ENCODE measurements at regions not wholly inside any gene's neighbourhood (a gene's known extent, or its start where the extent isn't known, plus 50 kb on each side); places are given as distances from the start of the nearest gene placed in this dataset.

DNA sequence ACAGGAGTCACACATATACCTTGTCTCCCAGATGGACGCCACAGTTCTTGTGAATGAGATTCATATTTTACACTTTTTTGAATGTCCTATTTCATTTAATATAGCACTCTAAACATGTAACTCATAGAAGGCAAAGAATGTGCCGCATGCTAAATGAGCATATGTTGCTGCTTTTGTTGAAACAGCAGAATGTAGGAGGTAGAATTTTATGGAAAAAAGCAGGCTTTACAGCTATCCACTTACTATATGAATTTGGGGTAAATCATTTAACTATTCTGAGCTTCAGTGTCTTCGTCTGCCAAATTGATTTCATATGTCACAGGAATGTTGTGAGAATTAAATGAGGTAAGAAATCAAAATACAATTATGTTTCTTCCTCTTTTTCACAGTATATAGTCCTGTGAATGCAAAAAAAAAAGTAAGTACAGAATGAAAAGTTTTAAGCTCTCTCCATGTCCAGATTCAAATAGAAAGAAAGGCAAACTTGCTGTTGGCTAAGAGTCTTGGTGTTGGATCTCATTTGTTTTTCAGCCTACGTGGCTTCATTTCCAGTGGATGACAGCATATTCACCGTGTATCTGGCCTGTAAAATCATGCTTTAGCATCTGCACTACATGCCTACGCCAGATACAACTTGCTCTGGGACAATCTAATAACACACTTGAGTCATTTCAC, 154.7 kb upstream of the CNTNAP5 start:
- ATAC-seq (no peak), DNase-seq (ENCODE audit: low spot score) (no peak)
- no peaks in the 10 kb centered on the region for H3K4me1 Mint-ChIP-seq (ENCODE audit: low read depth in 2 of 2)
- peaks cover 1% of the 10 kb centered on the region for H3K36me3 Mint-ChIP-seq
- H3K9me3 Mint-ChIP-seq = peaks cover 10% of the 10 kb centered on the region
- no peak overlapping the region for H3K4me3 Mint-ChIP-seq
- no peak overlapping the region for H3K27ac Mint-ChIP-seq
- no peaks in the 10 kb centered on the region for H3K27me3 Mint-ChIP-seq

DNA sequence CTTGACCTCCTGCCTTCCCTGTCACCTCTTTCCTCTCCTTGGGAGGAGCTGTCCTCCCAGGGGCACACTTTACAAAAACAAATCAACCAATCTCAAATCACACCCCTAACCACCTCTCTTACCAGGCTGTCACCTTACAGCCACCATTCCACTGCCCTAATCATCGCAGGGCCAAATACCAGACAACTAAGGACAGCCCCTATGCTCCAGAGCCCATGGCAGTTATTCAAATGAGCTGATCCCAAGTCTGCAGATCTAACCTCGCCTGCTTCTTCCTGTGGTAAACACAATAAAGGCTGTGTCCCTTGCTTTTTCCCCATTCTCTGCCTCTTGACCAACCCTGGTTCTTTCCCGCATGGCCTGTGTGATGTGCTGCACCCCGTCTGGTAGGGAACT, 154.2 kb upstream of the CNTNAP5 start:
- H3K27ac Mint-ChIP-seq = no peak overlapping the region
- H3K4me1 Mint-ChIP-seq (ENCODE audit: low read depth in 2 of 2) = no peaks in the 10 kb centered on the region
- H3K36me3 Mint-ChIP-seq = peaks cover 4% of the 10 kb centered on the region
- no peak overlapping the region for H3K4me3 Mint-ChIP-seq
- H3K9me3 Mint-ChIP-seq = peaks cover 13% of the 10 kb centered on the region
- H3K27me3 Mint-ChIP-seq = no peaks in the 10 kb centered on the region
- ATAC-seq (no peak), DNase-seq (ENCODE audit: low spot score) (no peak)

DNA sequence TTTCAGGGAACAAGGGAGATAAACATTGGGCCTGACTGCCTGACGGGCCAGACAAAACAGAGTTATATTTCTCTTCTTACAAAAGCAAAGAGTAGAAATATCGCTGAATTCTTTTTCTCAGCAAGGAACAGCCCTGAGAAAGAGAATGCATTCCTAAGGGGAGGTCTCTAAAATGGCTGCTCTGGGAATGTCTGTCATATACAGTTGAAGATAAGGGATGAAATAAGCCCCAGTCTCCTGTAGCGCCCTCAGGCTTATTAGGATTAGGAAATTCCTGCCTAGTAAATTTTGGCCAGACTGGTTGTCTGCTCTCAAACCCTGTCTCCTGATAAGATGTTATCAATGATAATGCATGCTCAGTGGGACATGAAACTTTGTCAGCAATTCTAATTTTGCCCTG, 134.9 kb upstream of the CNTNAP5 start:
- Mint-ChIP-seq H3K36me3 (peaks cover 32% of the 10 kb centered on the region), H3K4me3 (no peak overlapping the region), H3K4me1 (ENCODE audit: low read depth in 2 of 2) (no peaks in the 10 kb centered on the region), H3K27me3 (no peaks in the 10 kb centered on the region), H3K27ac (no peak overlapping the region), H3K9me3 (peaks cover 40% of the 10 kb centered on the region)
- ATAC-seq = no peak
- no peak for DNase-seq (ENCODE audit: low spot score)

DNA sequence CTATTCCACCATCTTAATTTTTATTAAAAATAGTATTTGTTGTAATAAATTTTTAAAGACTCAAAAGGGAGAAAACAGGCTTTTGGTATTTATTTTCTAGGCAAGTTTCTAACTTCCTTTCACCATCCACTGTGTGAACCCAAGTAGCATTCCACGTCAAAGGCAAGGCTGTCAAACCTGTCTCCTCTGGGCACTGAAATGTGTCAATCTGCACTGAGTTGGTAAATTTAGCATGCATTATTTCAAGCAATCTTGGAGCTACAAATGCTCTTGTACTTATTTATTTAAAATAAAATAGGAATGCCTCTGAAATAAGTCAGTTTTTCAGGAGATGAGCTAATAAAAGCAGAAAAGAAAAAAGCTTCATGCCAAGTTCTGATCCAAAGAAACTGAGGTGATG, 130.9 kb upstream of the CNTNAP5 start:
- H3K36me3 Mint-ChIP-seq = peaks cover 32% of the 10 kb centered on the region
- no peaks in the 10 kb centered on the region for H3K27me3 Mint-ChIP-seq
- H3K4me1 Mint-ChIP-seq (ENCODE audit: low read depth in 2 of 2) = no peaks in the 10 kb centered on the region
- no peak overlapping the region for H3K27ac Mint-ChIP-seq
- H3K4me3 Mint-ChIP-seq = no peak overlapping the region
- peaks cover 38% of the 10 kb centered on the region for H3K9me3 Mint-ChIP-seq
- ATAC-seq = no peak
- DNase-seq (ENCODE audit: low spot score) = no peak

DNA sequence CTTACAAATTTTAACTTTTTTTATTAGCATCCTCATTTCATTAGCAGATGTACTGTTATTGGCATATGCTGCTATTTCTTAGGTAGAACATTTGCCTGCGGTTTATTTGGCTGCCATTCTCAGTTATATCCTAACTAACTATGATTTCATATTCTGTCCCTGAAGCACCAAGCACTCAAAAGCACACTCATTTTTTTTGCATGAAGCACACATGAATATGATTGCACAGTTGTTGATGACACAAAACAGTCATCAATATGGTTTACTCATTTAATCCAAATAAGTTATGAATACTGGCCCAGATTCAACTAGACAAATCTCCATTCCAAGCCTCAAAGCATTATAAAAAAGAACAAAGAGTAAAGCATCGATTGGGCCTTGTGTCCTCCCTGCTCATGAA, 129.4 kb upstream of the CNTNAP5 start:
- Mint-ChIP-seq H3K36me3 (peaks cover 26% of the 10 kb centered on the region), H3K4me1 (ENCODE audit: low read depth in 2 of 2) (no peaks in the 10 kb centered on the region), H3K27ac (no peak overlapping the region), H3K4me3 (no peak overlapping the region), H3K27me3 (no peaks in the 10 kb centered on the region), H3K9me3 (peaks cover 34% of the 10 kb centered on the region)
- DNase-seq (ENCODE audit: low spot score) (no peak), ATAC-seq (no peak)

DNA sequence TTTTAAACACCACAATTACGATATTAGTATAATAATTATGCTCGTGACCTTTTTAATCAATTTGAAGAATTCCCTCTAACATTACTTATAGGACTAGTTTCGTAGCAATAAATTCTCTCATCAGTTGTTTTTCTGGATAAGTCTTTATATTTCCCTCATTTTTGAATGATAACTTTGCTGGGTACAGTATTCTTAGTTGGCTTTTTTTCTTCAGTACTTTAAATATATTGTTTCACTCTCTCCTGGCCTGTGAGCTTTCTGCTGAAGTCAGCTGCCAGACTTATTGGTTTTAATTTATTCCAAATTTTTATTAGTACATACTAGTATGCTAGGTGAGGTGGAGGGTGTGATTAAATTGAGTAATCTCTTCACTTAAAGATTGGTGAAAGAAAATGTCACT, 123.8 kb upstream of the CNTNAP5 start:
- Mint-ChIP-seq H3K9me3 (peaks cover 23% of the 10 kb centered on the region), H3K27me3 (no peaks in the 10 kb centered on the region), H3K4me1 (ENCODE audit: low read depth in 2 of 2) (no peaks in the 10 kb centered on the region), H3K27ac (no peak overlapping the region), H3K4me3 (no peak overlapping the region), H3K36me3 (peaks cover 10% of the 10 kb centered on the region)
- ATAC-seq = no peak
- no peak for DNase-seq (ENCODE audit: low spot score)

DNA sequence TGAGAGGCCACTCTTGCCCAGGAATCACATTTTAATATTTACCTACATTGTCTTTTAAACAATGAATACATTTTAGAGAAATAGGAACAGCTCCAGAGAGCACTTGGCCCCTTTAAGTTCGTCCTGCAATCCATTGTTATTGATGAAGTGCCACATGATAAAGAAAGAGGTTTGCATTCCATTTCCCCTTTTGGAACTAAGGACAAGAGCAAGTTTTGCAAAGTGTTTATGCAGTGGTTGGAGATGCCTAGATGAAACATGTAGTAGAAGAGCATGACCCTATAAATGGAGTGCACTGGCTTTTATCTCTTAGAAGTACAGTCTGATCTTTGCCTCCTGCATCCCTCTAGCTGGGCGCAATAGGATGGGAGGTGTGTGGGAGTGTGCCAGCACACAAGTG, 118.7 kb upstream of the CNTNAP5 start:
- Mint-ChIP-seq H3K27ac (no peak overlapping the region), H3K27me3 (no peaks in the 10 kb centered on the region), H3K36me3 (no peaks in the 10 kb centered on the region), H3K4me3 (no peak overlapping the region), H3K4me1 (ENCODE audit: low read depth in 2 of 2) (peaks cover 0 to 6% of the 10 kb centered on the region in 2 donors), H3K9me3 (peaks cover 6% of the 10 kb centered on the region)
- no peak for DNase-seq (ENCODE audit: low spot score)
- no peak for ATAC-seq

DNA sequence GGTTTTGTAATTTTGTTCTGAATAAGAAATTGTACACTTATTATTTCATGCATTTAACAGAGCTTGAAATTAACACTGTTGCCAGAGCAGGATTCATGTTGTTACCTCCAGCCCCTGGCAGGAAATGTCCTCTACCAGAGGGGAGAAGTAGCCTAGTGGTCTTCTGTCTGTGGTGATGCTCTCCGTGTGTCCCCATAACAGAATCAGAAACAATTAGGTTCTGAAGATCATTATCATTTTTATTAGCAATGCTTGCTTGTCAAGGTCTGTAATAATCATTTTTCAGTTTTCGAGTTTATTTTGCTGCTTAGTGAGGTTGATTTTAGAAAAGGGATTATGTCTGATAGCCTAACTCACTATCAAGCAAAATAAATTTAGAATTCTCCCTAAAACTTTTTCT, 116.6 kb upstream of the CNTNAP5 start:
- no peak for DNase-seq (ENCODE audit: low spot score)
- no peaks in the 10 kb centered on the region for H3K27me3 Mint-ChIP-seq
- H3K9me3 Mint-ChIP-seq = peaks cover 3% of the 10 kb centered on the region
- no peak for ATAC-seq
- no peak overlapping the region for H3K4me3 Mint-ChIP-seq
- H3K27ac Mint-ChIP-seq = no peak overlapping the region
- H3K36me3 Mint-ChIP-seq = no peaks in the 10 kb centered on the region
- H3K4me1 Mint-ChIP-seq (ENCODE audit: low read depth in 2 of 2) = peaks cover 6 to 14% of the 10 kb centered on the region in 2 donors

DNA sequence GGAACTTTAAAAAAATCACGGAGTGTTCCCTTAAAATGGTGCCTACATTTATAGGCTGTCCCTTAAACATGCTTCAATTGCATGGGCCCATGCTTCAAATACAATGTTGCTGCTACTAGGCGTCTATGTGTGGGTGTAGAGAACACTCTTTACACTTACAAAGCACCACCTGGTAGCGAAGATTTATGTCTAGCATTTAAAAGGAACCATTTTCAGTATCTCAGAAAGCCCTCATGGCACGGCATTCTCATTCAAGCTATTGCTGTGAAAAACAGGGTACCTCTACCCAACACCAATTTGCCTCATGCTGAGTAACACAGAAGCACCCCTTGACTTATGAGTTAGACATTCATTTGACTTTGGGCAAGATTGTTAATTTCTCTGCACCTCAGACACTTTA, 112.9 kb upstream of the CNTNAP5 start:
- DNase-seq (ENCODE audit: low spot score) = no peak
- no peak for ATAC-seq
- no peak overlapping the region for H3K4me3 Mint-ChIP-seq

DNA sequence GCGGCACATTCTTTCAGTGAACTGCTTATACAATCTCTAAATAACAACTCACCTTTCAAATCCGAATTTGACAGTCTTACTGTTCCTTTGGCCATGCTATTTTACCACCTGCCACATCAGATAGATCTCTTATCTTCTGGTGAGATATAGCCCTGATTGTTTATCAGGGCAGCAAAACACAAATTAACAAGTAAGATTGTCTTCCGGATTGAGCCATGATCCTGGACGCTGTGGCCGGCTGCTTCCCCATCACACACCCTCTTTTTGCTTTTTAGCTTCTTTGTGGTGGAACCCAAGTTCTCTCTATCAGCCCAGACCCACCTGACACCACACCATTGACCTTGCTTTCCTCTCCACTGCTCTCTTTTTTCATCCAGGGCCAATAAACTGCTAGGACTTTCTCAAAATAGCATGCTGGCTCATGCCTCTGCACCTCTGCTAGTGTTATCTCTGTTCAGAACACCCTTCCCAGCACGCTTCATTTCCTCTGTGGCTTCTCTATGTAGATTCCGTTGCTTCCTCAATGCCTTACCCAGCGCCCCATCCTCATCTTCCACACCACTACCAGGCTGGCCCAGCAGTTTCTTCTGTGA, 111.8 kb upstream of the CNTNAP5 start:
- H3K4me1 Mint-ChIP-seq (ENCODE audit: low read depth in 2 of 2) = peaks cover 9 to 13% of the 10 kb centered on the region in 2 donors
- peak overlapping the region; percentile 64 for H3K4me3 Mint-ChIP-seq
- H3K27ac Mint-ChIP-seq = no peak overlapping the region
- ATAC-seq (peak; percentile 17 to 50), DNase-seq (ENCODE audit: low spot score) (no peak)
- no peaks in the 10 kb centered on the region for H3K27me3 Mint-ChIP-seq
- H3K36me3 Mint-ChIP-seq = peaks cover 6% of the 10 kb centered on the region
- H3K9me3 Mint-ChIP-seq = peaks cover 9% of the 10 kb centered on the region

More for the DNA sequence above, 112.9 kb upstream of the CNTNAP5 start:
- Mint-ChIP-seq H3K4me1 (ENCODE audit: low read depth in 2 of 2) (peaks cover 9 to 15% of the 10 kb centered on the region in 2 donors), H3K9me3 (peaks cover 4% of the 10 kb centered on the region), H3K27me3 (no peaks in the 10 kb centered on the region), H3K36me3 (peaks cover under 1% of the 10 kb centered on the region), H3K27ac (no peak overlapping the region)

DNA sequence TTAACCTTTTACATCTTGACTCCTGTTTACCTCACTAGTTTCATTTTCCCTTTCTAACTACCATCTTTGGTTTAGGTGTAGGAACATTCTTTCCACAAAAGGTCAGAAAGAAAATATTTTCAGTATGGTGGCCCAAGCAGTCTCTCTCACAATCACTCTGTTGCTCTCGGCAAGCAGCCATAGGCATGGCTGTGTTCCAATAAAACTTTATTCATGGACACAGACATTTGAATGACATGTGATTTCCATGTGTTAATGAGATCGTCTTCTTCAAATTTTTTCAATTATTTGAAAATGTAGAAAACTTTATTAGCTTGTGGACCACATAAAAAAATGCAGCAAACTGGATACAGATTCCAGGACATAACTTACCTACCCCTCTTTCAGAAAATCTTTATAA, 109.7 kb upstream of the CNTNAP5 start:
- H3K27me3 Mint-ChIP-seq = no peaks in the 10 kb centered on the region
- ATAC-seq (no peak), DNase-seq (ENCODE audit: low spot score) (no peak)
- peaks cover 6% of the 10 kb centered on the region for H3K36me3 Mint-ChIP-seq
- H3K4me3 Mint-ChIP-seq = no peak overlapping the region
- no peak overlapping the region for H3K27ac Mint-ChIP-seq
- peaks cover 9 to 13% of the 10 kb centered on the region in 2 donors for H3K4me1 Mint-ChIP-seq (ENCODE audit: low read depth in 2 of 2)
- peaks cover 11% of the 10 kb centered on the region for H3K9me3 Mint-ChIP-seq

DNA sequence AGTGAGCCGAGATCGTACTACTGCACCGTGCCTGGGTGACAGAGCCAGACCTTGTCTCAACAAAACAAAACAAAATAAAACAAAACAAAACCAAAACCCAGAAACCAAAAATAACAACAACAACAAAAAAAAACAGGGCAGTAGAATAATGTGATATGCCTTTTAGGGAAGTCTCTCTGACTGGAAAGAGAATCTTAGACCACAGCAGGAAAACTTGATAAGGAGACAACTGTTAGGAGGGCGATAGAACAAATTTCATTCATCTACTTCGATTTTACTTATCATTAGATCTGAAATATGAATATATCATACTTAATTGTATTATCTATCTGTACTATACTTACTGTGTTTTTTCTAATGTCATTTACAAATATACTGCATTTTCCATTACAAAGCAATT, 109.0 kb upstream of the CNTNAP5 start:
- Mint-ChIP-seq H3K36me3 (peaks cover 6% of the 10 kb centered on the region), H3K27me3 (no peaks in the 10 kb centered on the region), H3K9me3 (peaks cover 14% of the 10 kb centered on the region), H3K27ac (no peak overlapping the region), H3K4me3 (no peak overlapping the region), H3K4me1 (ENCODE audit: low read depth in 2 of 2) (peaks cover 9 to 12% of the 10 kb centered on the region in 2 donors)
- ATAC-seq (no peak), DNase-seq (ENCODE audit: low spot score) (no peak)

DNA sequence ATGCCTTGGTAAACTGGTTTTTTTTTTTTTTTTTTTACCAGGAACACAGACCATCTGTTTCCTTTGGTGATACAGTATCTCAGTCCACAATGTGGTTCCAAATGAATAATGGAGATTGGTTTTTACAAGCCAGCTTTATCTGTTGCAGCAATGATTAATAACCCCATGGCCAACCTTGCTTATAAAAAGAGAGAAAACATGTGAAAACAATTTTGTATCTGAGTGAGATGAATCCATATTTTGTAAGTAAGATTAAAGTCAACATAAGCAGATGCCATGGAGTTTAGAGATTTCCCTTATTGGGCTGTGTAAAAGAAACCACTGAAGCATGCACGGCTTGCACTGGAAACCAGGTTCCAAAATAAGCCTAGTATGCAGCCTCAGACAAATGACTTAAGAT, 108.6 kb upstream of the CNTNAP5 start:
- DNase-seq (ENCODE audit: low spot score) = no peak
- ATAC-seq = no peak
- Mint-ChIP-seq H3K4me3 (no peak overlapping the region), H3K27ac (no peak overlapping the region), H3K36me3 (peaks cover 6% of the 10 kb centered on the region), H3K27me3 (no peaks in the 10 kb centered on the region), H3K9me3 (peaks cover 15% of the 10 kb centered on the region), H3K4me1 (ENCODE audit: low read depth in 2 of 2) (peaks cover 9% of the 10 kb centered on the region in 2 donors)

DNA sequence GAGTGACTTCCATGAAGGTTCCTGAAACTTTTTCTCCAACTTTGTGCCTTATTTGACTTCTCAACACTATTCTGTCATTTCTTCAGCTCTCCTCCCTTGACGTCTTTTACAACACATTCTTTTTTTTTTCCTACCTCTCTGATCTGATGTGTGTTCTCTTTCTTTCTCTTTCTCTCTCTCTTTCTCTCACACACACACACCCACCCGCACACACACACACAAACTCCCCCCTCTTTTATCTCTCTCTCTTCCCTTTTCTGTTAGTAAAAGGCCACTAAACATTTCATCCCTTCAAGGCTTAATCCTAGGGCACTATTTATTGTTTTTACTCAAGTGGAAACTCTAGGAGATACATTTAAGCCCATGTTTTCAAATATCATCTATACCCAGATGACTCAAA, 107.8 kb upstream of the CNTNAP5 start:
- no peak overlapping the region for H3K27ac Mint-ChIP-seq
- H3K36me3 Mint-ChIP-seq = peaks cover 6% of the 10 kb centered on the region
- no peak overlapping the region for H3K4me3 Mint-ChIP-seq
- no peaks in the 10 kb centered on the region for H3K27me3 Mint-ChIP-seq
- H3K9me3 Mint-ChIP-seq = peaks cover 15% of the 10 kb centered on the region
- DNase-seq (ENCODE audit: low spot score) (no peak), ATAC-seq (no peak)
- peaks cover 9% of the 10 kb centered on the region in 2 donors for H3K4me1 Mint-ChIP-seq (ENCODE audit: low read depth in 2 of 2)

DNA sequence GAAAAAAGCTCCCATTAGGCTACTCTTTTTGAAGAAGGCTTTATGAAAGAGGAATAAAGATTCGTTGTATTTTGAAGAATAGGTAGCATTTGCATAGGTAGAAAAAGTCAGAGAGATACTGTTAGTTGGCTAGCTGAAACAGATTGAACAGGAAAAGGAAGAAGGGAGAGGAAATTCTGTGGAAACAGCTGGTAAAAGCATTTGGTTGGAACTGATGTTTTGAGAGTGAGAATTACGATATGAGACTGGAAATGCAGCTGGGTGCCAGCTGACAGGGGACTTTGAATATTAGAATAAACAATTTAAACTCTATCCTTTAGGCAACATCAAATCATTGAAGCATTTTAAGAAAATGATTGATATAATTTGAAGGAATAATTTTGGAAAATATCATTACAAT, 96.7 kb upstream of the CNTNAP5 start:
- H3K27me3 Mint-ChIP-seq = no peaks in the 10 kb centered on the region
- DNase-seq (ENCODE audit: low spot score) (no peak), ATAC-seq (no peak)
- H3K9me3 Mint-ChIP-seq = peaks cover 20% of the 10 kb centered on the region
- no peak overlapping the region for H3K4me3 Mint-ChIP-seq
- peaks cover 13% of the 10 kb centered on the region for H3K36me3 Mint-ChIP-seq
- no peaks in the 10 kb centered on the region for H3K4me1 Mint-ChIP-seq (ENCODE audit: low read depth in 2 of 2)
- H3K27ac Mint-ChIP-seq = no peak overlapping the region

All from natural killer cell treated with Interleukin-12 subunit alpha and Interleukin-12 subunit beta and Interleukin-15 and Interleukin-18, amount 100 ng/mL, for 72 hours (primary cell).